SJSA1 (cell line): ENCODE measurements at regions not wholly inside any gene's neighbourhood (a gene's known extent, or its start where the extent isn't known, plus 50 kb on each side); places are given as distances from the start of the nearest gene placed in this dataset.

Source experiments
- DNase-seq, 2 experiments: peaks; one replicate each; pipeline ENCODE4 v3.0.0-alpha.2; 2015 to 2020; ENCODE audit warnings: low spot score in 2 of 2, low read depth in 1 of 2
- H3K27ac ChIP-seq: fragments of 250-450 bp; sonication (Bioruptor Pico); 2 replicates; pipeline ENCODE4 v1.5.1; 2020; ENCODE audit warnings: mild to moderate bottlenecking, moderate library complexity
- H3K27me3 ChIP-seq: fragments of 250-450 bp; sonication (Bioruptor Pico); replicated peaks from 2 replicates; pipeline ENCODE4 v1.5.1; 2020; ENCODE audit warnings: mild to moderate bottlenecking, moderate library complexity
- H3K36me3 ChIP-seq: fragments of 250-450 bp; sonication (Bioruptor Pico); 2 replicates; pipeline ENCODE4 v1.5.1; 2020; ENCODE audit warnings: mild to moderate bottlenecking
- H3K4me1 ChIP-seq: fragments of 250-450 bp; sonication (Bioruptor Pico); replicated peaks from 2 replicates; pipeline ENCODE4 v1.6.1; 2021; ENCODE audit warnings: mild to moderate bottlenecking
- H3K4me3 ChIP-seq: fragments of 250-450 bp; sonication (Bioruptor Pico); 2 replicates; pipeline ENCODE4 v1.5.1; 2020; ENCODE audit warnings: mild to moderate bottlenecking
- H3K9me3 ChIP-seq: fragments of 250-450 bp; sonication (Bioruptor Pico); replicated peaks from 2 replicates; pipeline ENCODE4 v1.5.1; 2020; ENCODE audit warnings: mild to moderate bottlenecking

- no peak for DNase-seq
- H3K36me3 ChIP-seq: no peaks in the 10 kb centered on the region
- H3K27me3 ChIP-seq: no peaks in the 10 kb centered on the region
- H3K9me3 ChIP-seq: peaks cover 5% of the 10 kb centered on the region
- no peaks in the 10 kb centered on the region for H3K4me1 ChIP-seq
- no peak overlapping the region for H3K27ac ChIP-seq
- no peak overlapping the region for H3K4me3 ChIP-seq
Observed at GRCh38 chr10:128694168-128694850, 568.1 kb upstream of the MKI67 start.

- H3K4me3 ChIP-seq: no peak overlapping the region
- peaks cover 5% of the 10 kb centered on the region for H3K9me3 ChIP-seq
- no peak for DNase-seq
- H3K27ac ChIP-seq: no peak overlapping the region
- no peaks in the 10 kb centered on the region for H3K27me3 ChIP-seq
- no peaks in the 10 kb centered on the region for H3K36me3 ChIP-seq
- no peaks in the 10 kb centered on the region for H3K4me1 ChIP-seq
Observed at GRCh38 chr10:128694851-128695725, 568.9 kb upstream of the MKI67 start.

- H3K36me3 ChIP-seq: no peaks in the 10 kb centered on the region
- H3K4me3 ChIP-seq: no peak overlapping the region
- H3K27me3 ChIP-seq: no peaks in the 10 kb centered on the region
- H3K4me1 ChIP-seq: no peaks in the 10 kb centered on the region
- H3K27ac ChIP-seq: no peak overlapping the region
- peaks cover 5% of the 10 kb centered on the region for H3K9me3 ChIP-seq
- DNase-seq: no peak
Observed at GRCh38 chr10:128695931-128696330, 569.7 kb upstream of the MKI67 start.

GRCh38 chr10:128697437-128697836 is 571.2 kb upstream of the MKI67 start:
- Histone ChIP-seq H3K4me1 (no peaks in the 10 kb centered on the region), H3K4me3 (no peak overlapping the region), H3K27ac (no peak overlapping the region), H3K36me3 (no peaks in the 10 kb centered on the region), H3K9me3 (no peaks in the 10 kb centered on the region; the same call in 1 of the 2 replicates), H3K27me3 (no peaks in the 10 kb centered on the region)
- DNase-seq: no peak

GRCh38 chr10:128701381-128701780 is 575.2 kb upstream of the MKI67 start:
- Histone ChIP-seq H3K27ac (no peak overlapping the region), H3K4me3 (no peak overlapping the region), H3K4me1 (no peaks in the 10 kb centered on the region), H3K27me3 (no peaks in the 10 kb centered on the region), H3K9me3 (no peaks in the 10 kb centered on the region; the same call in 1 of the 2 replicates), H3K36me3 (no peaks in the 10 kb centered on the region)
- DNase-seq: no peak

GRCh38 chr10:128701837-128702236 is 575.6 kb upstream of the MKI67 start:
- Histone ChIP-seq H3K4me3 (no peak overlapping the region), H3K4me1 (no peaks in the 10 kb centered on the region), H3K27me3 (no peaks in the 10 kb centered on the region), H3K36me3 (no peaks in the 10 kb centered on the region), H3K27ac (no peak overlapping the region), H3K9me3 (no peaks in the 10 kb centered on the region; the same call in 1 of the 2 replicates)
- DNase-seq: no peak

GRCh38 chr10:128704716-128705115 is 578.5 kb upstream of the MKI67 start:
- Histone ChIP-seq H3K27ac (no peak overlapping the region), H3K27me3 (no peaks in the 10 kb centered on the region), H3K4me3 (no peak overlapping the region), H3K4me1 (no peaks in the 10 kb centered on the region), H3K9me3 (0 out of 2 replicates have a peak, but pooled peaks cover 5% of the 10 kb centered on the region), H3K36me3 (no peaks in the 10 kb centered on the region)
- DNase-seq: no peak

- H3K4me1 ChIP-seq: no peaks in the 10 kb centered on the region
- H3K9me3 ChIP-seq: peaks cover 7% of the 10 kb centered on the region; the same call in 1 of the 2 replicates
- no peak overlapping the region for H3K4me3 ChIP-seq
- DNase-seq: no peak
- H3K27ac ChIP-seq: no peak overlapping the region
- H3K36me3 ChIP-seq: no peaks in the 10 kb centered on the region
- H3K27me3 ChIP-seq: no peaks in the 10 kb centered on the region
Observed at GRCh38 chr10:128708182-128708581, 582.0 kb upstream of the MKI67 start.

- DNase-seq: no peak
- Histone ChIP-seq H3K27ac (no peak overlapping the region), H3K36me3 (no peaks in the 10 kb centered on the region), H3K9me3 (peaks cover 8% of the 10 kb centered on the region; the same call in 1 of the 2 replicates), H3K4me1 (no peaks in the 10 kb centered on the region), H3K27me3 (no peaks in the 10 kb centered on the region), H3K4me3 (no peak overlapping the region)
Observed at GRCh38 chr10:128709686-128710085, 583.5 kb upstream of the MKI67 start.

- Histone ChIP-seq H3K27me3 (no peaks in the 10 kb centered on the region), H3K4me1 (no peaks in the 10 kb centered on the region), H3K4me3 (no peak overlapping the region), H3K36me3 (no peaks in the 10 kb centered on the region), H3K27ac (no peak overlapping the region), H3K9me3 (peaks cover 8% of the 10 kb centered on the region; the same call in 1 of the 2 replicates)
- DNase-seq: no peak
Observed at GRCh38 chr10:128710098-128710797, 584.0 kb upstream of the MKI67 start.

- Histone ChIP-seq H3K36me3 (no peaks in the 10 kb centered on the region), H3K9me3 (peaks cover 8% of the 10 kb centered on the region; the same call in 1 of the 2 replicates), H3K27me3 (no peaks in the 10 kb centered on the region), H3K4me1 (no peaks in the 10 kb centered on the region), H3K27ac (no peak overlapping the region), H3K4me3 (no peak overlapping the region)
- DNase-seq: no peak
Observed at GRCh38 chr10:128710798-128711183, 584.6 kb upstream of the MKI67 start.

GRCh38 chr10:128711806-128712205 is 585.6 kb upstream of the MKI67 start:
- Histone ChIP-seq H3K4me1 (no peaks in the 10 kb centered on the region), H3K4me3 (no peak overlapping the region), H3K27me3 (no peaks in the 10 kb centered on the region), H3K9me3 (peaks cover 8% of the 10 kb centered on the region), H3K36me3 (no peaks in the 10 kb centered on the region), H3K27ac (no peak overlapping the region)
- no peak for DNase-seq

GRCh38 chr10:128712661-128713400 is 586.6 kb upstream of the MKI67 start:
- no peaks in the 10 kb centered on the region for H3K27me3 ChIP-seq
- no peak overlapping the region for H3K27ac ChIP-seq
- no peak overlapping the region for H3K4me3 ChIP-seq
- DNase-seq: no peak
- peaks cover 3% of the 10 kb centered on the region for H3K9me3 ChIP-seq
- H3K4me1 ChIP-seq: no peaks in the 10 kb centered on the region
- H3K36me3 ChIP-seq: no peaks in the 10 kb centered on the region
